ENCODE measurements at regions not wholly inside any gene's neighbourhood (a gene's known extent, or its start where the extent isn't known, plus 50 kb on each side); places are given as distances from the start of the nearest gene placed in this dataset.
"Not testable (repeated sequence)": the region's sequence is repeated elsewhere in the genome, so short reads cannot be mapped to it uniquely, and the experiment has no call there.

DNA sequence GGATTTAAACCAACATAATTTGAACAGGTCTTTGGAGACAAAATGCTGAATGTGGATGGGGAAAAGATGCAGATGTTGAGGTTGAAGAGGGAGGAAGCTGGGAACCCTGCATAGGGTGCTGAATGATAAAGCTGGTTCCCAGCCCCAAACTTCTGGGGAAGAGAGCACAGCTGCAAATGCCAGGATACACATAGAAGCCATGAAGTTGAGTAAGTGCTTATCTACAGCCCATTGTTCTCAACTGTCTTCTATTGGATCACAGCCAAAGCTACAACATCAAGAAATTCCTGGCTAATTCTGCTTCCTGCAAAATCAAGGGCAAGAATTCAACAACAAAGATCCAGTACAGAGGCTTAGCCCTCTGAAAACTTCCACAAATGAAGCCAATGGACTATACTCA is 779.8 kb downstream of the PRIM2 start:
- TF ChIP-seq, protein P1, sequence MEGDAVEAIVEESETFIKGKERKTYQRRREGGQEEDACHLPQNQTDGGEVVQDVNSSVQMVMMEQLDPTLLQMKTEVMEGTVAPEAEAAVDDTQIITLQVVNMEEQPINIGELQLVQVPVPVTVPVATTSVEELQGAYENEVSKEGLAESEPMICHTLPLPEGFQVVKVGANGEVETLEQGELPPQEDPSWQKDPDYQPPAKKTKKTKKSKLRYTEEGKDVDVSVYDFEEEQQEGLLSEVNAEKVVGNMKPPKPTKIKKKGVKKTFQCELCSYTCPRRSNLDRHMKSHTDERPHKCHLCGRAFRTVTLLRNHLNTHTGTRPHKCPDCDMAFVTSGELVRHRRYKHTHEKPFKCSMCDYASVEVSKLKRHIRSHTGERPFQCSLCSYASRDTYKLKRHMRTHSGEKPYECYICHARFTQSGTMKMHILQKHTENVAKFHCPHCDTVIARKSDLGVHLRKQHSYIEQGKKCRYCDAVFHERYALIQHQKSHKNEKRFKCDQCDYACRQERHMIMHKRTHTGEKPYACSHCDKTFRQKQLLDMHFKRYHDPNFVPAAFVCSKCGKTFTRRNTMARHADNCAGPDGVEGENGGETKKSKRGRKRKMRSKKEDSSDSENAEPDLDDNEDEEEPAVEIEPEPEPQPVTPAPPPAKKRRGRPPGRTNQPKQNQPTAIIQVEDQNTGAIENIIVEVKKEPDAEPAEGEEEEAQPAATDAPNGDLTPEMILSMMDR (IDR thresholded peaks at IDR 0.05; ENCODE audit: borderline replicate concordance, extremely low read depth, low read length, poor library complexity, severe bottlenecking), result not testable (repeated sequence)
- not testable (repeated sequence) for TF ChIP-seq EZH2 (IDR thresholded peaks at IDR 0.05; ENCODE audit: borderline replicate concordance, low read depth, low read length, severe bottlenecking)

Data from DND-41 (cell line).